Stimulated activated CD4-positive, alpha-beta T cell treated with anti-CD3 and anti-CD28 coated beads, Interleukin-15, amount 100 ng/mL, for 48 hours (primary cell): ENCODE measurements at regions not wholly inside any gene's neighbourhood (a gene's known extent, or its start where the extent isn't known, plus 50 kb on each side); places are given as distances from the start of the nearest gene placed in this dataset.
"Not testable (repeated sequence)": the region's sequence is repeated elsewhere in the genome, so short reads cannot be mapped to it uniquely, and the experiment has no call there.

Experiments used
- DNase-seq, 2 donors: peaks; one replicate each; pipeline ENCODE4 v3.0.0-alpha.2; 2020; ENCODE audit warnings: low read depth in 2 of 2

- DNase-seq: no peak
Measured at GRCh38 chr2:160730296-160730995, 236.8 kb upstream of the RBMS1 start.

- no peak for DNase-seq
Measured at GRCh38 chr2:160731415-160731814, 237.8 kb upstream of the RBMS1 start.

- DNase-seq: no peak
Measured at GRCh38 chr2:160731856-160732255, 238.2 kb upstream of the RBMS1 start.

- DNase-seq: no peak
Measured at GRCh38 chr2:160735696-160736095, 242.1 kb upstream of the RBMS1 start.

- no peak for DNase-seq
Measured at GRCh38 chr2:160736148-160737028, 242.8 kb upstream of the RBMS1 start.

GRCh38 chr2:160737247-160737646 lies 243.6 kb upstream of the RBMS1 start:
- no peak for DNase-seq

- DNase-seq: no peak
Measured at GRCh38 chr2:160741271-160741670, 247.7 kb upstream of the RBMS1 start.

- no peak for DNase-seq
Measured at GRCh38 chr2:160741815-160742214, 248.2 kb upstream of the RBMS1 start.

GRCh38 chr2:160742667-160743066 lies 249.1 kb upstream of the RBMS1 start:
- no peak for DNase-seq

GRCh38 chr2:160747501-160748170 lies 254.0 kb upstream of the RBMS1 start:
- no peak for DNase-seq

- no peak for DNase-seq
Measured at GRCh38 chr2:160751021-160751420, 257.4 kb upstream of the RBMS1 start.

- DNase-seq: no peak
Measured at GRCh38 chr2:160752475-160753330, 259.1 kb upstream of the RBMS1 start.

GRCh38 chr2:160753331-160753654 lies 259.7 kb upstream of the RBMS1 start:
- no peak for DNase-seq

- DNase-seq: no peak
Measured at GRCh38 chr2:160753960-160754359, 260.4 kb upstream of the RBMS1 start.

GRCh38 chr2:160756481-160756880 lies 262.9 kb upstream of the RBMS1 start:
- no peak for DNase-seq

- not testable (repeated sequence) for DNase-seq
Measured at GRCh38 chr2:160762493-160763128, 269.0 kb upstream of the RBMS1 start.

GRCh38 chr2:160783474-160783873 lies 289.9 kb upstream of the RBMS1 start:
- DNase-seq: no peak

- DNase-seq: no peak
Measured at GRCh38 chr2:160784034-160784433, 290.4 kb upstream of the RBMS1 start.

- no peak for DNase-seq
Measured at GRCh38 chr2:160790738-160791137, 297.1 kb upstream of the RBMS1 start.

GRCh38 chr2:160791884-160792283 lies 298.3 kb upstream of the RBMS1 start:
- no peak for DNase-seq

- DNase-seq: no peak
Measured at GRCh38 chr2:160792837-160793236, 299.2 kb upstream of the RBMS1 start.
